C4-2B (cell line): ENCODE measurements at regions not wholly inside any gene's neighbourhood (a gene's known extent, or its start where the extent isn't known, plus 50 kb on each side); places are given as distances from the start of the nearest gene placed in this dataset.

ENCODE experiments used
- H3K27ac ChIP-seq: fragments of 450-650 bp; 2 replicates; pipeline ENCODE4 v1.5.1; 2017
- ZFX ChIP-seq: fragments of 450-650 bp; IDR thresholded peaks from 2 replicates; pipeline ENCODE4 v1.6.1; 2017
- TF ChIP-seq, protein P1 (sequence below): fragments of 450-650 bp; conservative IDR thresholded peaks from 2 replicates; pipeline ENCODE4 v1.5.1; 2017; ENCODE audit warnings: mild to moderate bottlenecking

DNA sequence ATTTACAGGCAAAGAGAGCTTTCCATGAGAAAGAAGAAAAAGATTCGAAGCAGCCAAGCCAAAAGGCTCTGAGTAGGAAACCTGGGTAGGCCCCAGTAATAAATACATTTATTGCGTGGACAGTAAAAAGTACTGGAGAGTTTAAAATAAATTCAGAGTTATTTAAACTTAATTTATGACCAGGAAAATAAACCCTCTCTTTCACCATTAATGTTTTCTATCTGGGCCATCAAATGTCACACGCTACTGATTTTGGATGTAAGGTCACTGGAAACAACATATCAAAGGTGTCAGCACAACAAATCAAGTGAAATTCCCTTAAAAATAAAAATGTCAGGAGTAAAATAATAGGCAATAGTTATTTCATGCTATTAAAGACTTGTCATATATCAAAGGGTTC lies 264.0 kb downstream of the SKAP2 start:
- TF ChIP-seq, protein P1, sequence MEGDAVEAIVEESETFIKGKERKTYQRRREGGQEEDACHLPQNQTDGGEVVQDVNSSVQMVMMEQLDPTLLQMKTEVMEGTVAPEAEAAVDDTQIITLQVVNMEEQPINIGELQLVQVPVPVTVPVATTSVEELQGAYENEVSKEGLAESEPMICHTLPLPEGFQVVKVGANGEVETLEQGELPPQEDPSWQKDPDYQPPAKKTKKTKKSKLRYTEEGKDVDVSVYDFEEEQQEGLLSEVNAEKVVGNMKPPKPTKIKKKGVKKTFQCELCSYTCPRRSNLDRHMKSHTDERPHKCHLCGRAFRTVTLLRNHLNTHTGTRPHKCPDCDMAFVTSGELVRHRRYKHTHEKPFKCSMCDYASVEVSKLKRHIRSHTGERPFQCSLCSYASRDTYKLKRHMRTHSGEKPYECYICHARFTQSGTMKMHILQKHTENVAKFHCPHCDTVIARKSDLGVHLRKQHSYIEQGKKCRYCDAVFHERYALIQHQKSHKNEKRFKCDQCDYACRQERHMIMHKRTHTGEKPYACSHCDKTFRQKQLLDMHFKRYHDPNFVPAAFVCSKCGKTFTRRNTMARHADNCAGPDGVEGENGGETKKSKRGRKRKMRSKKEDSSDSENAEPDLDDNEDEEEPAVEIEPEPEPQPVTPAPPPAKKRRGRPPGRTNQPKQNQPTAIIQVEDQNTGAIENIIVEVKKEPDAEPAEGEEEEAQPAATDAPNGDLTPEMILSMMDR = no peak
- no peak for TF ChIP-seq ZFX

DNA sequence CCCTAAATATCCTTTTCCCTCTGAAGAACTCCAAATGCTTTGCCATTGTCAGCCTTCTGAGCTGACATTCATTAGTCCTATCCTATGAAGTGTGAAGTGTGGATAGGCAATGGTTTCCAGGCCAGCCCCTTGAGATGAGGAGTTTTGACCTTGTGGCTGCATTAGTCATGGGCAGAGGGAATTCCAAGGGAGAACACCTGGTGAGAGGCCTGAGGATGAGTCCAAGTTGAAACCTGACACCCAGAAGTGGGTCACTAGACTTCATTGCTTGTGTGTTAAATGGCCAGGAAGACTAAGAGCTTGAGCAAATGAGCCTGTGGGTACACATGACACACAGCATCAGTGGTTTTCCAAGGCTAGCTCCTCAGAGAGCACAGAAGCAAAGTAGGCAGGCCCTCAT lies 260.8 kb downstream of the SKAP2 start:
- H3K27ac ChIP-seq = no peak overlapping the region

More for the DNA sequence above, 264.0 kb downstream of the SKAP2 start:
- H3K27ac ChIP-seq = no peak overlapping the region

DNA sequence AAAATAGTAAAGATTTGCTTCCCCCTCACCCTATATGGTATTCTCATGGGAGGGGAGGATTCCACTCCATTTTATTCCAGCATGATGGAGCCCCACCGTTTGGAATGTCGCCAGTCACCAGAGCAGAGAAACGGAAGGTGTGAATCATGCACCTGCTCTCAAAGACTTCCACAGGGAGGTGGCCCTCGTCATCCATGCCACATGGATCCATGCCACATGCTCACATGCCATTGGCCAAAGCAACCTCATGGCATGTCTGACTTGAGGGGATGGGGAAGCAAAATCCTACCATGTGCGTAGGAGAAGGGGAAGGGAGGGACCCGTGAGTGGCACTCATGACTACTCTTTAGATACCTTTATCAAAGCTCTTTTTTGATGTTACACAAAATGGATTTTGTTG lies 256.0 kb downstream of the SKAP2 start:
- TF ChIP-seq ZFX = no peak
- TF ChIP-seq, protein P1 = no peak
- H3K27ac ChIP-seq = no peak overlapping the region

More for the DNA sequence above, 260.8 kb downstream of the SKAP2 start:
- TF ChIP-seq, protein P1 = no peak
- TF ChIP-seq ZFX = no peak

DNA sequence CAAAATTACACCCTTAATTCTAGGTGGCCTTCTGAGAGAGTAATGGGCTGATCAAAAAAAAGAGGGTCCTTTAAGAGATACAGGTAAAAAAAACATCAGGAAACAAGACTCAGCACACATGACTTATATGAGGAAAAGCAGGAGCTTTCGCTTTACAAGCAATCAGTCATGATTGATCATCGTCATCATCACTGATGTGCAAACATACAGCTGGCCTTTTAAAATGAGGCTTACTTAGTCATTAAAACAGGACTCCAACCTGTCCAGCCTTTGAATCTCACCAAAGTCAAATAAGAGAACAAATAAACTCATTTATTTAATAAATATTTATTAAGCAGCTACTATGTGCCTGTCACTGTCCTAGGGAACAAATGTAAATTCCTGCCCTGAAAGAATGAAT lies 255.3 kb downstream of the SKAP2 start:
- no peak overlapping the region for H3K27ac ChIP-seq

DNA sequence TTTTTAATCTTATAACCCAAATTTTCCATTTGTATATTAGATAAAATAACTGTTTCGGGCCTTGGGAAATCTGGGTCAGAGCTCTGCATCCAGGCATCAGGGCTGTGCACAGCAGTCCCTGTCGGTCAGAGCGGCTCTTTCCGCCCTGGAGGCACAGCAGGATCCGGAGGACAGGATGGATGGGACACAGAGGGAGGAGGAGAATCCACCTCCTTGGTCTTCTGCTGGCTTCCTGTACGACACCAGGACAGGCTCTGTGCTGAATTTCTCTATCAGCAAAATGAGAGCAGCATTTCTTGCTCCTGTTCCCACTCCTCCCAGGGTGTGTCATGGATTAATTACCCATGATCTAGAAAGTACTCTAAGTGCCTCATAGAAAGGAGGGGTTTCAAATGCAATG lies 254.9 kb downstream of the SKAP2 start:
- no peak overlapping the region for H3K27ac ChIP-seq
- TF ChIP-seq, protein P1 = no peak
- TF ChIP-seq ZFX = no peak

More for the DNA sequence above, 255.3 kb downstream of the SKAP2 start:
- TF ChIP-seq ZFX = no peak
- TF ChIP-seq, protein P1 = no peak

DNA sequence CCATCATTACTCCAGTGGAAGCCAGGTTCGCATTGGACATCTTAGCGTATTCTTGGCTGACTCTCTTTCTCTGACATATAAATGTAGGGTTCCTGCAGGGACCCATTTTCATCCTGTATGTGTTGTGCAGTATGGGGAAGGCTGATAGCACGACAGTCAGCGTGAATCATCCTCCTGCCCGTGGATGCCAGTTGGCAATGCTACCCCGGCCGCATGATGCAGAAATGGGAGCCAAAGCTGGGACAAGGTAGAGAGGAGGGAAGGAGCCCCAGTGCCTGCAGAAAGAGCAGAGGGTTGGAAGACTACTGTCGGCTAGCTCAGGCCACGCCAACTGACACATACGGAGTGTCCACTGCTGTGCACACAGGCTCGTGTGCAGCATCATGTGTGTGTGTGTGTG lies 251.6 kb downstream of the SKAP2 start:
- H3K27ac ChIP-seq = no peak overlapping the region
- TF ChIP-seq, protein P1 = no peak
- no peak for TF ChIP-seq ZFX

DNA sequence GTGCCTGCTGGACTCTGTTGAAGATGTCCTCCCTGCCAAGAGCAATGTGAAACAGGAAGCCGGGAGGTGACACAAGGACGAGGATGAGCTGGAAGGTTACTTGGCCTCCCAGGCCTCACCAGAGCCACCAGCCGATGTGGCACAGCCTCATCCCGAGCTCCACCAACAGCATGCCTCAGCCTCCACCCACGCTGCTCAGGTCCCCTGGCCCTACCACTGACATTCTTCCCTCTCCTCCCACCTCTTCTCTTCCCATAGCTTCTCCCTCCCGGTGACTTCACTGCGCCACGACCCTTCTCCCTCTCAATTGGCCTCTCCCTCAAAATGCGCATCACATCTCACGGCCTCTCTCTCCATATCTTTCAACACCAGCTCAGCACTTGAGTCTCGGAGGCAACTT lies 249.9 kb downstream of the SKAP2 start:
- TF ChIP-seq, protein P1 = no peak
- TF ChIP-seq ZFX = no peak
- H3K27ac ChIP-seq = no peak overlapping the region
